Inflammatory macrophage treated with lipopolysaccharide for 4 hours (primary cell): ENCODE measurements at regions not wholly inside any gene's neighbourhood (a gene's known extent, or its start where the extent isn't known, plus 50 kb on each side); places are given as distances from the start of the nearest gene placed in this dataset.
"Not testable (repeated sequence)": the region's sequence is repeated elsewhere in the genome, so short reads cannot be mapped to it uniquely, and the experiment has no call there.

ENCODE experiments used
- DNase-seq: peaks from one replicate; pipeline ENCODE4 v3.0.0-alpha.2; 2020

DNA sequence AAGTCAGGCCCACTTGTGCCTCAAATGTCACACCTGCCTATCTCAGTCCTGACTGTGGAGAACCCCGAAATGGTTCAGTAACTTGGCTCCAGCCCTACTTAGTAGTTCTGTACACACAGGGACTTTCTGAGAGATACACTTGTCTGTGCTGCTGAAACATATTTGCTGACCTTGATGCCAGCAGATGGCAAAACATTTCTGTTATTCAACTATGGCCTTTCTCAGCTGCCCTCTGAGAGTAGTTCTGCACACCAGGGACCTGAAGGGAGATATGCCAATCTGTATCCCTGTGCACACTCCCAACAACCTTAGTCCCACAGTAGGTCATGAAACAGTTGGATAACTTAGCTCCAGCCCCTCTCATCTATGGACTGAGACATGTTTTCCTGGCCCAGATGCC lies 1651.5 kb downstream of the LRRC4C start:
- no peak for DNase-seq

DNA sequence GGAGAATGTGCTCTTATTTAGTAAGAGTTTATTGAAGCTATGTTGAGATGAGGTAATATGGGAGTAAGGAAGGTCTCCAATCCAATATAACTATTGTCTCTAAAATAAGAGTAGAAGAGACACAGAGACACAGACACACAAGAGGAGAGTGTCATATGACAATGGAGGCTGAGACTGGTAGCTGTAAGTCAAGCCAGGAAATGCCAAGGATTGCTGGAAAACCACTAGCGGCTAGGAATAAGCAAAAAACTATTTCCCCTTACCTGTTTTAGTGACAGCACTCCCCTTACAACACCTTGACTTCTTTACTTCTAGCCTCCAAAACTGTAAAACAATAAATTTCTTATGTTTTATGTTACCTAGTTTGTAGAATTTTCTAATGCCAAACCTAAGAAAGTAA lies 1652.8 kb downstream of the LRRC4C start:
- no peak for DNase-seq

DNA sequence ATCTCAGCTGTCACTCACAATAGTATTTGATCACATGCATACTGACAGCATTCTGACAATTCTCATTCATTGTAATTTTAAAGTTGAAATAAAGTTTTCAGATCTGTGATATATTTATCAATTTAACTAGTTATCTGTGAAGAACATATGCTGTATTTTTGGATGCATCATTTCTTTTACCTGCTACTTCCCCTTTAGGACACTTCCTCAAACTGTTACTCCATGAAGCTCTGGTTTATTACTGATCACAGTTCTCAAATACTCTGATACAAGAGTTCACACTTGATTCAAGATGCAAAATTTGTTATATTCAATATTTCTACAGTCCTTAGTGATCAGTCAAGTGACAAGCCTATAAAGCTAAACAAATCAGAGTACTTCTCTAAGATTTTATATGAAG lies 1655.2 kb downstream of the LRRC4C start:
- DNase-seq, result no peak

DNA sequence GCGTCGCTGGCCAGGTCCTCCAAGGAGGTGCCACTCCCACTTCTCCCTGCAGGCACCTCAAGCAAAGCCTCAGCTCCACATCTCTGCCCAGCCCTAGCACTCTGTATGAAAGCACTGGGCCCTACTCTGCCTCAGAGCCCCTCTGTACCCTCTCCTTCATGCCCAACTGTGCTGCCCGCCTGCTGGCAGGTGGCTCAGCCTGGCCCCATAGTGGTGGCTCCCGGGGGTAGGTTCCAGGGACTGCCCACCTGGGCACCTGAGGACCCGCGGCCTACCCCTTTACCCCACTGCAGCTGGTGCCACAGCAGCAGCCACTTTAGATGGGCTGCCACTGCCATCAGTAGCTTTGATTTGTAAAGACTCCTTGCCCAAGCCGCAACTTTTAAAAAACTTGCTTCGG lies 1672.8 kb downstream of the LRRC4C start:
- no peak for DNase-seq

DNA sequence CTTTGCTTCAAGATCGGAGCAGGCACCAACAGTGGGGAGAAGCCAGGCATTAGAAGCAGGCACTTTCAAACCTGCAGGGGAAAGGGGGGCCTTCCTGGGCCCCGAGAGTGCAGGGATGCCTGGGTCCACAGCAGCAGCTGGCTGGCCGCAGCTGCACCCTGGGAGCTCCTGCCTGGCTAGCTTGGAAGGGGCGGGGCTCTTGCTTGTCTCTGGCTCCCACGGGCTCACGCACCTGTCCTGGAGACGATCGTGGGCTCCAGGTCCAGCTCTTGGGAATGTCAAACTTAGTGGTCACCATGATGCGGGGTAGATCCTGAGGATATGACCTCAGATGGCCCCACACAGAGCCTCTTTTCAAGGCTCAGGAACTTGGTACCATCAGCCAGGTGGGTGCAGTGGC lies 1673.2 kb downstream of the LRRC4C start:
- no peak for DNase-seq

GRCh38 chr11:39784873-39785272 lies 1674.6 kb downstream of the LRRC4C start:
- DNase-seq, result no peak

DNA sequence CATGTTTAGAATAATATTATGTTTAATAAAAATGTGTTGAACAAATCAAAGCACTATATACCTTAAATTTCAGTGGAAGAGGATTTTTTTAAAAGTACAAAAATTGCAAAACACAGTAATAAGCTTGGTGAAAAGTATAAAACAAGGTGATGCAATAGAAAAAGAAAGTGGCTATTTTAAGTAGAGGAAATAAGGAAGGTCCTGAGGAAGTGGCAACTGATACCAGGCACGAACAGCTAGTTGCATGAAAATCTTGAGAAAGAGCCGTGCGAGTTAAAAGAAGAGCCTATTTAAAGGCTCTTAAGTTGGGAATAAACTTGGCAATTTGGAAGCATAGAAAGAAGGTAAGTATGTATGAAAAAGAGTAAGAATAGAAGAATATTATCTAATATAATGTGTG lies 1679.3 kb downstream of the LRRC4C start:
- DNase-seq, result peak; percentile 49

DNA sequence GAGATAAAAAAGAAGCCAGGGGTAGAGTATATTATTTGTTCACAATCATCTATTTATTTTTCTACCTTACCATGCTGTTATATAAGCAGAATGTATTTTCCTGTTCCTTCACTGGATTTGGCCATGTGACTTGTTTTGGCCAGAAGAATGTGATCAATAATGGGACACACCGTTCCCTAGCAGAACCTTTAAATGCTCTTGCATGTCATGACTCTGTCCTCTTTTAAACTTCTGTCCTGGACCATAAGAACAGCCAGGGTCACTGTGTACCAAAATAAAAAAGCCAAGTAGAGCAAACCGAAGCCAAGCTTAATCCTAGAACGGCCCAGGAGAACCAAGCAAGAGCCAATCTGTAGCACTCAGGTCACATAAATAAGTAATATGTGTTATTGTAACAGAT lies 1682.4 kb downstream of the LRRC4C start:
- no peak for DNase-seq

GRCh38 chr11:39772525-39773137 lies 1686.8 kb downstream of the LRRC4C start:
- DNase-seq, result no peak

- no peak for DNase-seq
Observed at GRCh38 chr11:39768214-39768613, 1691.2 kb downstream of the LRRC4C start.

GRCh38 chr11:39745401-39745800 lies 1714.1 kb downstream of the LRRC4C start:
- no peak for DNase-seq

GRCh38 chr11:39741066-39741465 lies 1718.4 kb downstream of the LRRC4C start:
- DNase-seq, result no peak

GRCh38 chr11:39736351-39736750 lies 1723.1 kb downstream of the LRRC4C start:
- not testable (repeated sequence) for DNase-seq

DNA sequence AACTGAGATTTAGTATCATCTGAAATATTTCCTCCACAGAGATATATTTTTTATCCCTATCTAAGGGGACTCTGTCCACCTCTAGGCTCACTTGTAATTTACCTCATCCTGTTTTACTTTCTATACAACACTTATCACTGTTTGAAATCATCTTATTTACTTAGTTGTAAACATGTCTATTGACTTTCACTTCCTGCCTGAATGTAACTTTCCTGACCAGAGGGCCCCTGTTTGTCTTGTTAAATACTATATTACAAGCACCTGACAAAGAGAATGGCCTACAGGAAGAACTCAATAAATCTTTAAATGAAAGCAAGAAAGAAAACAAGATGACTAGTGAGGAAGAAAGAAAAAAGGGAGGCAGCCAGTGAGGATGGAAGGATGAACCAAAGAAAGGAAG lies 1727.5 kb downstream of the LRRC4C start:
- DNase-seq, result no peak

DNA sequence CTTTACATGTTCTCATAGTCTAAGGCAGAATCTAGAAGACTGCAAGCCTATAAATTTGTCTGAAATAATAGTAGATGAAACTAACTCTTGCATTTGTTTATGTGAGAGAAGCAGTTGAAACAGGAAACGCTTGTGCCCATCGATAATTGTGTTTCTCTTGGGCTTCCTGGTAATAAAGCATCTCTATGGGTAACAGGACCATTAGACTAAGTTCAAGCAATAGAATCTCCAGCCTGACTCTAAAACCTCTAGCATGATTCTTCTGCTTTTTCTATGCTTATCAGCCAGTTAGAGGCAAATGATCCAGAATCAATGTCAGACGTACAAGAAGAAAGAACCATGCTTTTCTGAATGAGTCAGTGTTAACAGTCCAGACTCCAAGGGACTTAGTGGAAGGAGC lies 1734.4 kb downstream of the LRRC4C start:
- no peak for DNase-seq

GRCh38 chr11:39724404-39724803 lies 1735.0 kb downstream of the LRRC4C start:
- DNase-seq, result no peak

GRCh38 chr11:39712581-39712980 lies 1746.9 kb downstream of the LRRC4C start:
- no peak for DNase-seq

- DNase-seq, result no peak
Observed at GRCh38 chr11:39690856-39691255, 1768.6 kb downstream of the LRRC4C start.

- no peak for DNase-seq
Observed at GRCh38 chr11:39683951-39684554, 1775.4 kb downstream of the LRRC4C start.

- DNase-seq, result no peak
Observed at GRCh38 chr11:39683288-39683950, 1776.0 kb downstream of the LRRC4C start.

- no peak for DNase-seq
Observed at GRCh38 chr11:39681428-39681827, 1778.0 kb downstream of the LRRC4C start.

DNA sequence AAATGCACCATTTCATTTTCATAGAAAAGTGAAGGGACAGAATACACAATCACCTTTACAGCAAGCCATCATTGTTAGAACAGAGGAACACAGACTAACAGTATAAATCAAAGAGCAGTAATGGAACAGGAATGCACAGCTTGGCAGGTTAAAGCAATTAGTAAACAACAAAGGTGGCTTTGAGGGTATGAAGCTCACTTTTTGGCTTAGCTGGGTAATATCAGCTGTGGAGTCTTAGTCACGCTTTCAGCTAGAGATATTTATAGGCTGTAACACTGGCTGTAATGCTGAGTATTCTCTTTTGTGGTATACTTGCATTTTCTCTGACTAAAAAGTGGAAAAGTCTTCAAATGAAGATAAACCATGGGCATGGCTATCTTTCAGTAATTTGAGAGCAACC lies 1780.5 kb downstream of the LRRC4C start:
- DNase-seq, result no peak

DNA sequence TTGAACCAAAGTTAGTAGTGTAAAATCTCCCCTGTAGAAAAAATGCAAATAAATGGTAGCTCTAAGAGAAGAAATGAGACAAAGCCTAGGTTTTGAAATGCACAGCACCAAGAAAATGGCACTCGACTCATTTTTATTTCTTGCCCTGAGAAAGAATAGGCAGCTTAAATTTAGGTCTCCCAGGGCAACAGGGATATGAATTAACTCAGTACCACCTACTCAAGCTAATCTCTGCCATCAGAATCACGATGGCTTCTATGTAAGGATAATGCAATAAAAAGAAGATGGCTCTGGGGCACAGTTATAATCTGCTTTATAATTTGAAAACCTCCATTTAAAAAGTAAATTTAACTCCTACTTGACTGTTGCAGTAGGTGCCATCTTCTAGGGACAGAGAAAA lies 1784.3 kb downstream of the LRRC4C start:
- no peak for DNase-seq

- DNase-seq, result no peak
Observed at GRCh38 chr11:39674761-39675160, 1784.7 kb downstream of the LRRC4C start.

DNA sequence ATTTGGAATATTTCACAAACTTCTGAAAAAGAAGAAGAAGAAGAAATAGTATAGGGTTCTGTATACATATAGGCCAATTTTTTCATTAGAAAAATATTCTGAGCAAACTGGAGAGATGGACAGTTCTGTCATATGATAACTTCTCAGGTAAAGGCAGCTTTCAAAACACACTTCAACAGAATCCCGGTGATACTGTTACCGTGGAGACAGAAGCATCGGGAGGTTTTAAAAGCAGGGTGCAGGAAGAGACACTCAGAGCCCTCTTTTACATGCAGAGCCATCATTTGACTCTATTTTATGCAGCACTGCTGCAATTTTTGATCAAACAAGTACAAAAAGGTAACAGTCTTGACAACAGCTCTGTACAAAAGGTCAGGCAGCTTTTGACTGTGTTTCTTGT lies 1785.4 kb downstream of the LRRC4C start:
- DNase-seq, result no peak
